Midbrain (tissue), 1 donor: ENCODE measurements at regions not wholly inside any gene's neighbourhood (a gene's known extent, or its start where the extent isn't known, plus 50 kb on each side); places are given as distances from the start of the nearest gene placed in this dataset.
"Not testable (repeated sequence)": the region's sequence is repeated elsewhere in the genome, so short reads cannot be mapped to it uniquely, and the experiment has no call there.

Experiments
- DNase-seq: peaks from one replicate; lab custom pipeline; 2025; lab: John Stamatoyannopoulos, UW

GRCh38 chr1:232346844-232347243, 283.1 kb downstream of the SIPA1L2 start:
- no peak for DNase-seq

GRCh38 chr1:232344791-232345399, 285.0 kb downstream of the SIPA1L2 start:
- DNase-seq = no peak

- DNase-seq = not testable (repeated sequence)
Observed at GRCh38 chr1:232344186-232344585, 285.7 kb downstream of the SIPA1L2 start.

GRCh38 chr1:232340446-232340845, 289.5 kb downstream of the SIPA1L2 start:
- no peak for DNase-seq

- DNase-seq = no peak
Observed at GRCh38 chr1:232339073-232339472, 290.9 kb downstream of the SIPA1L2 start.

GRCh38 chr1:232335741-232336293, 294.1 kb downstream of the SIPA1L2 start:
- no peak for DNase-seq

GRCh38 chr1:232335261-232335660, 294.7 kb downstream of the SIPA1L2 start:
- DNase-seq = no peak

- no peak for DNase-seq
Observed at GRCh38 chr1:232334811-232335210, 295.1 kb downstream of the SIPA1L2 start.

GRCh38 chr1:232334246-232334645, 295.7 kb downstream of the SIPA1L2 start:
- DNase-seq = no peak

- DNase-seq = no peak
Observed at GRCh38 chr1:232333419-232333767, 296.5 kb downstream of the SIPA1L2 start.

- DNase-seq = not testable (repeated sequence)
Observed at GRCh38 chr1:232332710-232333418, 297.1 kb downstream of the SIPA1L2 start.

GRCh38 chr1:232329103-232329813, 300.7 kb downstream of the SIPA1L2 start:
- DNase-seq = no peak

- DNase-seq = no peak
Observed at GRCh38 chr1:232328486-232329102, 301.3 kb downstream of the SIPA1L2 start.

- no peak for DNase-seq
Observed at GRCh38 chr1:232327899-232328298, 302.0 kb downstream of the SIPA1L2 start.

GRCh38 chr1:232327269-232327668, 302.7 kb downstream of the SIPA1L2 start:
- DNase-seq = no peak

GRCh38 chr1:232322162-232322734, 307.7 kb downstream of the SIPA1L2 start:
- DNase-seq = no peak

GRCh38 chr1:232319518-232320210, 310.3 kb downstream of the SIPA1L2 start:
- no peak for DNase-seq

- DNase-seq = no peak
Observed at GRCh38 chr1:232319072-232319471, 310.9 kb downstream of the SIPA1L2 start.

- no peak for DNase-seq
Observed at GRCh38 chr1:232318143-232318542, 311.8 kb downstream of the SIPA1L2 start.

- DNase-seq = no peak
Observed at GRCh38 chr1:232317350-232317749, 312.6 kb downstream of the SIPA1L2 start.

- DNase-seq = no peak
Observed at GRCh38 chr1:232316864-232317263, 313.1 kb downstream of the SIPA1L2 start.
